Activated B cell treated with CpG ODN at 0.5 μM for 24 hours (primary cell): ENCODE measurements at regions not wholly inside any gene's neighbourhood (a gene's known extent, or its start where the extent isn't known, plus 50 kb on each side); places are given as distances from the start of the nearest gene placed in this dataset.

ENCODE experiments used
- ATAC-seq: fragments of 200-7000 bp; cut with Tn5 transposase; one replicate; pipeline ENCODE4 v1.10.0; 2021; ENCODE audit warnings: low read depth, mild to moderate bottlenecking, moderate library complexity
- CTCF ChIA-PET: fragments of 350-600 bp; sonication (Branson Sonifier 250); formaldehyde crosslinking; loops from one replicate; lab custom pipeline; 2021; ENCODE audit warnings: antibody characterized with exemption; lab: Charles Lee
- POLR2A ChIA-PET: fragments of 350-600 bp; sonication (Branson Sonifier 250); formaldehyde crosslinking; loops from one replicate; lab custom pipeline; 2021; ENCODE audit warnings: antibody characterized with exemption; lab: Charles Lee
- DNase-seq: peaks from one replicate; pipeline ENCODE4 v3.0.0; 2022
- H3K27ac Mint-ChIP-seq: one replicate; pipeline ENCODE4 v1.8.0; 2020; ENCODE audit warnings: mixed read lengths
- H3K27me3 Mint-ChIP-seq: one replicate; pipeline ENCODE4 v1.8.0; 2021; ENCODE audit warnings: mixed read lengths
- H3K36me3 Mint-ChIP-seq: one replicate; pipeline ENCODE4 v1.8.0; 2021; ENCODE audit warnings: low read depth, mixed read lengths
- H3K4me1 Mint-ChIP-seq: one replicate; pipeline ENCODE4 v1.8.0; 2021; ENCODE audit warnings: mixed read lengths
- H3K4me3 Mint-ChIP-seq: one replicate; pipeline ENCODE4 v1.8.0; 2020; ENCODE audit warnings: mild to moderate bottlenecking, mixed read lengths
- H3K9me3 Mint-ChIP-seq: one replicate; pipeline ENCODE4 v1.8.0; 2020; ENCODE audit warnings: mixed read lengths
- intact Hi-C: fragments of 100-400 bp; cut with micrococcal nuclease; formaldehyde crosslinking; loops from one replicate; pipeline ENCODE4 v1.15.1; 2024
- TF ChIP-seq, protein P1 (sequence below): fragments of 200-600 bp; IDR thresholded peaks from one replicate; pipeline ENCODE4 v1.8.0; 2022; ENCODE audit warnings: antibody characterized with exemption, mild to moderate bottlenecking

DNA sequence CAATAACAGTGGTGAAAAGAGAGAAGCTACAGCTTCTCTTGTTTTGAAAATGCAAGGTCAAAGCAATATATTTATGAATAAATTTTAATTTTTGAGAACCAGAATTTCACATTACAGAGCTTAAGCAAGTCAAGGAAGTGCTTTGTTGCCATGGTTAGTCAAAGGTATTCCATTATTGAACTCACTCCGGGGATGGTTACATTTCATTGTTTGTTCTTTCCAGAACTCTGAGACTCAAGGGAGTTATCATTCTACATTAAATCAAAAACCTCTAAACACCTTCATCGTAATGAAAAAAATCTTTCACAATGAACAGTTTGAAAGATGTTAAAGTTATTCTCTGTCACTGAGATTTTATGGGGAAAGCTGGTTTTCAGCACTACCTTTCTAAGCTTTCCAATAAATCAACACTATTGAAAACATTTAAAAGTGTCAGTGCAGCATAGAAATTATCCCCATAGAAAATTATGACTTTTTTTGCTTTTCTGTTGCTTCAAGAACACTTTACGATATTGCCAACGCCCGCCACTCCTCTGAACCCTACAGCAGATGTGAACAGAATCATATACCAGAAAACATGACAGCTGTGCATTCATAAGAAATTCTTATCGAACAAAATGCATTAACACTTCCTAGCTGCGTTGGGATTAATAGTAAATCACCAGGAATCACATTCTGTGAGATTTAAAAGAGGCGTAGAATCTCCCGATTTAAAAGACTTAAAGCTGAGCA lies 83.0 kb downstream of the OTOL1 start:
- intact Hi-C loops, result no loop called here
- POLR2A ChIA-PET, result no interaction called here
- no peak overlapping the region for H3K27ac Mint-ChIP-seq
- no peak overlapping the region for H3K4me3 Mint-ChIP-seq
- H3K9me3 Mint-ChIP-seq, result no peaks in the 10 kb centered on the region
- CTCF ChIA-PET, result no interaction called here
- no peaks in the 10 kb centered on the region for H3K27me3 Mint-ChIP-seq
- TF ChIP-seq, protein P1, sequence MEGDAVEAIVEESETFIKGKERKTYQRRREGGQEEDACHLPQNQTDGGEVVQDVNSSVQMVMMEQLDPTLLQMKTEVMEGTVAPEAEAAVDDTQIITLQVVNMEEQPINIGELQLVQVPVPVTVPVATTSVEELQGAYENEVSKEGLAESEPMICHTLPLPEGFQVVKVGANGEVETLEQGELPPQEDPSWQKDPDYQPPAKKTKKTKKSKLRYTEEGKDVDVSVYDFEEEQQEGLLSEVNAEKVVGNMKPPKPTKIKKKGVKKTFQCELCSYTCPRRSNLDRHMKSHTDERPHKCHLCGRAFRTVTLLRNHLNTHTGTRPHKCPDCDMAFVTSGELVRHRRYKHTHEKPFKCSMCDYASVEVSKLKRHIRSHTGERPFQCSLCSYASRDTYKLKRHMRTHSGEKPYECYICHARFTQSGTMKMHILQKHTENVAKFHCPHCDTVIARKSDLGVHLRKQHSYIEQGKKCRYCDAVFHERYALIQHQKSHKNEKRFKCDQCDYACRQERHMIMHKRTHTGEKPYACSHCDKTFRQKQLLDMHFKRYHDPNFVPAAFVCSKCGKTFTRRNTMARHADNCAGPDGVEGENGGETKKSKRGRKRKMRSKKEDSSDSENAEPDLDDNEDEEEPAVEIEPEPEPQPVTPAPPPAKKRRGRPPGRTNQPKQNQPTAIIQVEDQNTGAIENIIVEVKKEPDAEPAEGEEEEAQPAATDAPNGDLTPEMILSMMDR, result no peak
- no peak for ATAC-seq
- no peaks in the 10 kb centered on the region for H3K36me3 Mint-ChIP-seq
- no peaks in the 10 kb centered on the region for H3K4me1 Mint-ChIP-seq
- no peak for DNase-seq

GRCh38 chr3:161585922-161586321 lies 89.3 kb downstream of the OTOL1 start:
- Mint-ChIP-seq H3K36me3 (no peaks in the 10 kb centered on the region), H3K9me3 (peaks cover 2% of the 10 kb centered on the region), H3K4me3 (no peak overlapping the region), H3K4me1 (no peaks in the 10 kb centered on the region), H3K27me3 (no peaks in the 10 kb centered on the region), H3K27ac (no peak overlapping the region)
- ChIA-PET POLR2A (no interaction called here), CTCF (no interaction called here)
- ATAC-seq (no peak), DNase-seq (no peak)
- intact Hi-C loops, result no loop called here
- TF ChIP-seq, protein P1, result no peak

- POLR2A ChIA-PET, result no interaction called here
- Mint-ChIP-seq H3K36me3 (no peaks in the 10 kb centered on the region), H3K4me1 (no peaks in the 10 kb centered on the region), H3K9me3 (peaks cover 5% of the 10 kb centered on the region), H3K27ac (no peak overlapping the region), H3K4me3 (no peak overlapping the region), H3K27me3 (no peaks in the 10 kb centered on the region)
- intact Hi-C loops, result no loop called here
- TF ChIP-seq, protein P1, result no peak
- CTCF ChIA-PET, result no interaction called here
- DNase-seq (no peak), ATAC-seq (no peak)
These were observed 90.1 kb downstream of the OTOL1 start for GRCh38 chr3:161586556-161587235.

DNA sequence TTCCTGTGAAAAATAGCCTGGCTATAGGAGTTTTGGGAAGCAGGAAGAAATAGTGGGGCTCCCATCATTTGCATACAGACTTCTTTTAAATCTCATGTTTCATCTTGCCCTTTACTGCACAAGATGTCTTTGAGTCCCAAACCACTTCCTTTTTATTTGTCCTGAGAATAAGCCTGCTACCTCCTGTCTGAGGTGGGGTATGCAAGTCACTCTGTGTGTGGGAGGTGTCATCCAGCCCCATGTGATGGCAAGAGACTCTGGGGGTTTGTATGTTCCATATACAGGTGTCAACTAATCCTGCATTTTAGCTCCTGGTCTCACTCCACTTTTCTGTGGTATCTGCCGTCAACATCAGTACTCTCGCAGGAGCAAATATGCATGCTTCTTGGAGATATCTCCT lies 102.0 kb downstream of the OTOL1 start:
- Mint-ChIP-seq H3K36me3 (no peaks in the 10 kb centered on the region), H3K4me1 (no peaks in the 10 kb centered on the region), H3K9me3 (no peaks in the 10 kb centered on the region), H3K27me3 (no peaks in the 10 kb centered on the region), H3K4me3 (no peak overlapping the region), H3K27ac (no peak overlapping the region)
- POLR2A ChIA-PET, result no interaction called here
- DNase-seq, result no peak
- ATAC-seq, result no peak
- intact Hi-C loops, result no loop called here
- TF ChIP-seq, protein P1, result no peak
- CTCF ChIA-PET, result no interaction called here

- ChIA-PET POLR2A (no interaction called here), CTCF (no interaction called here)
These were observed 103.1 kb downstream of the OTOL1 start for GRCh38 chr3:161599697-161600096.

More at GRCh38 chr3:161599697-161600096, 103.1 kb downstream of the OTOL1 start:
- intact Hi-C loops, result no loop called here
- Mint-ChIP-seq H3K27ac (no peak overlapping the region), H3K4me1 (no peaks in the 10 kb centered on the region), H3K36me3 (no peaks in the 10 kb centered on the region), H3K4me3 (no peak overlapping the region), H3K27me3 (no peaks in the 10 kb centered on the region), H3K9me3 (no peaks in the 10 kb centered on the region)
- TF ChIP-seq, protein P1, result no peak
- ATAC-seq (no peak), DNase-seq (no peak)
